IMR-90 (cell line): ENCODE measurements at regions not wholly inside any gene's neighbourhood (a gene's known extent, or its start where the extent isn't known, plus 50 kb on each side); places are given as distances from the start of the nearest gene placed in this dataset.

Experiments used
- ATAC-seq: fragments of 200-7000 bp; cut with Tn5 transposase; 2 replicates; pipeline ENCODE4 v1.9.1; 2020; ENCODE audit warnings: low read depth, mild to moderate bottlenecking, moderate library complexity
- BruUV-seq: library from RNA; stranded (reverse); fragments of 400-500 nt; replicated peaks from 2 replicates; lab custom pipeline; 2021; lab: Mats Ljungman, UMichigan
- CTCF ChIA-PET: fragments of 300-600 bp; formaldehyde crosslinking; extraction: SDS; loops from one replicate; lab custom pipeline; 2021; ENCODE audit warnings: antibody characterized with exemption; lab: Yijun Ruan, JAX
- POLR2A ChIA-PET: fragments of 300-600 bp; sonication (Branson Sonifier 250); formaldehyde crosslinking; loops from one replicate; lab custom pipeline; 2022; ENCODE audit warnings: antibody characterized with exemption; ENCODE audit not compliant: unreplicated experiment; lab: Charles Lee
- DNase-seq: peaks from one replicate; pipeline ENCODE4 v3.0.0; 2013
- H2AFZ ChIP-seq: replicated peaks from 2 replicates; pipeline ENCODE3; 2013; ENCODE audit warnings: low read length, mild to moderate bottlenecking; ENCODE audit not compliant: poor library complexity
- H2AK5ac ChIP-seq: 2 replicates; pipeline ENCODE4 v1.6.1; 2013; ENCODE audit warnings: low read depth, low read length, inconsistent platforms
- H2AK9ac ChIP-seq: replicated peaks from 2 replicates; pipeline ENCODE3; 2013; ENCODE audit warnings: mild to moderate bottlenecking, low read depth, low read length, moderate library complexity; ENCODE audit not compliant: poor library complexity
- H2BK120ac ChIP-seq: 2 replicates; pipeline ENCODE4 v1.6.1; 2013; ENCODE audit warnings: low read depth, low read length, inconsistent platforms
- H2BK15ac ChIP-seq: 3 replicates; pipeline ENCODE4 v1.6.1; 2013; ENCODE audit warnings: low read depth, low read length, inconsistent platforms
- H2BK20ac ChIP-seq: 2 replicates; pipeline ENCODE4 v1.6.1; 2013; ENCODE audit warnings: low read depth, mild to moderate bottlenecking, inconsistent platforms, low read length, moderate library complexity
- H2BK5ac ChIP-seq: 2 replicates; pipeline ENCODE4 v1.6.1; 2013; ENCODE audit warnings: mild to moderate bottlenecking, low read depth, low read length, inconsistent platforms; ENCODE audit not compliant: poor library complexity, severe bottlenecking
- H3K14ac ChIP-seq: replicated peaks from 2 replicates; pipeline ENCODE4 v1.6.1; 2013; ENCODE audit warnings: low read depth, low read length, inconsistent platforms
- H3K18ac ChIP-seq: 2 replicates; pipeline ENCODE4 v1.6.1; 2013; ENCODE audit warnings: low read depth, low read length, control low read depth
- H3K23ac ChIP-seq: 2 replicates; pipeline ENCODE4 v1.6.1; 2013; ENCODE audit warnings: low read depth, low read length, inconsistent platforms
- H3K27ac ChIP-seq: 2 replicates; pipeline ENCODE4 v1.5.1; 2013; ENCODE audit warnings: mild to moderate bottlenecking, control low read depth, low read length; ENCODE audit not compliant: insufficient read depth
- H3K27me3 ChIP-seq: 2 replicates; pipeline ENCODE4 v1.6.1; 2013; ENCODE audit warnings: low read length; ENCODE audit not compliant: control insufficient read depth, insufficient read depth
- H3K36me3 ChIP-seq: 2 replicates; pipeline ENCODE4 v1.6.1; 2013; ENCODE audit warnings: low read length, mixed read lengths; ENCODE audit not compliant: control insufficient read depth, insufficient read depth
- H3K4ac ChIP-seq: 2 replicates; pipeline ENCODE4 v1.6.1; 2013; ENCODE audit warnings: low read depth, low read length, inconsistent platforms
- H3K4me1 ChIP-seq: 2 replicates; pipeline ENCODE4 v1.6.1; 2013; ENCODE audit warnings: low read length, mixed read lengths; ENCODE audit not compliant: control insufficient read depth, insufficient read depth
- H3K4me2 ChIP-seq: 2 replicates; pipeline ENCODE4 v1.6.1; 2013; ENCODE audit warnings: low read depth, mild to moderate bottlenecking, control low read depth, low read length, moderate library complexity
- H3K4me3 ChIP-seq: 2 replicates; pipeline ENCODE4 v1.5.1; 2013; ENCODE audit warnings: low read depth, mild to moderate bottlenecking, control low read depth, low read length, moderate library complexity; ENCODE audit not compliant: insufficient read depth
- H3K56ac ChIP-seq: 2 replicates; pipeline ENCODE4 v1.6.1; 2013; ENCODE audit warnings: low read length, inconsistent platforms; ENCODE audit not compliant: insufficient read depth; ENCODE audit errors: extremely low read depth
- H3K79me1 ChIP-seq, 2 experiments: 2 replicates each; pipeline ENCODE4 v1.6.1; 2013; ENCODE audit warnings: low read length in 2 of 2, inconsistent platforms in 1 of 2, low read depth in 1 of 2
- H3K9ac ChIP-seq: 2 replicates; pipeline ENCODE4 v1.6.1; 2013; ENCODE audit warnings: low read depth, low read length, control low read depth
- H3K9me1 ChIP-seq: 2 replicates; pipeline ENCODE4 v1.6.1; 2013; ENCODE audit warnings: low read length, inconsistent platforms; ENCODE audit not compliant: insufficient read depth
- H3K9me3 ChIP-seq: 2 replicates; pipeline ENCODE4 v1.6.1; 2013; ENCODE audit warnings: low read length; ENCODE audit not compliant: control insufficient read depth, insufficient read depth
- H4K20me1 ChIP-seq: 2 replicates; pipeline ENCODE4 v1.6.1; 2013; ENCODE audit warnings: low read length, inconsistent platforms; ENCODE audit not compliant: insufficient read depth
- H4K5ac ChIP-seq: 2 replicates; pipeline ENCODE4 v1.6.1; 2013; ENCODE audit warnings: mild to moderate bottlenecking, low read depth, low read length, control low read depth
- H4K8ac ChIP-seq, 2 experiments: 2 replicates each; pipeline ENCODE4 v1.6.1; 2013; ENCODE audit warnings: low read depth in 2 of 2, low read length in 2 of 2, control low read depth in 1 of 2, inconsistent platforms in 1 of 2
- H4K91ac ChIP-seq: 2 replicates; pipeline ENCODE4 v1.6.1; 2013; ENCODE audit warnings: low read depth, low read length, inconsistent platforms; ENCODE audit not compliant: insufficient read depth
- BHLHE40 ChIP-seq: fragments of 150-350 bp; IDR thresholded peaks from 2 replicates; pipeline ENCODE4 v1.6.1; 2016; ENCODE audit warnings: mild to moderate bottlenecking, low read depth, low read length
- CEBPB ChIP-seq: IDR thresholded peaks from 2 replicates; pipeline ENCODE4 v1.6.1; 2012; ENCODE audit warnings: low read depth, low read length, improper control_type of control experiment
- CHD1 ChIP-seq: IDR thresholded peaks from 2 replicates; pipeline ENCODE4 v1.6.1; 2012; ENCODE audit warnings: low read depth, low read length, improper control_type of control experiment
- FOS ChIP-seq: fragments of 150-350 bp; IDR thresholded peaks from 2 replicates; pipeline ENCODE4 v1.6.1; 2016; ENCODE audit warnings: low read depth, low read length
- MAFK ChIP-seq: IDR thresholded peaks from 2 replicates; pipeline ENCODE4 v1.6.1; 2012; ENCODE audit warnings: low read depth, low read length, improper control_type of control experiment
- MAZ ChIP-seq: IDR thresholded peaks from 2 replicates; pipeline ENCODE4 v1.6.1; 2012; ENCODE audit warnings: low read depth, mild to moderate bottlenecking, low read length, improper control_type of control experiment, moderate library complexity, borderline replicate concordance
- MXI1 ChIP-seq: IDR thresholded peaks from 2 replicates; pipeline ENCODE4 v1.6.1; 2012; ENCODE audit warnings: low read depth, mild to moderate bottlenecking, low read length, moderate library complexity, borderline replicate concordance
- NFE2L2 ChIP-seq: fragments of 150-350 bp; IDR thresholded peaks from 2 replicates; pipeline ENCODE4 v1.6.1; 2016; ENCODE audit warnings: low read depth, mild to moderate bottlenecking, low read length
- POLR2A ChIP-seq: IDR thresholded peaks from 2 replicates; pipeline ENCODE4 v1.6.1; 2012; ENCODE audit warnings: mild to moderate bottlenecking, low read depth, low read length
- RAD21 ChIP-seq: IDR thresholded peaks from 2 replicates; pipeline ENCODE4 v1.6.1; 2012; ENCODE audit warnings: low read length, improper control_type of control experiment
- RCOR1 ChIP-seq: IDR thresholded peaks from 2 replicates; pipeline ENCODE4 v1.6.1; 2012; ENCODE audit warnings: mild to moderate bottlenecking, low read length, improper control_type of control experiment; ENCODE audit not compliant: insufficient replicate concordance
- RFX5 ChIP-seq: IDR thresholded peaks from 2 replicates; pipeline ENCODE4 v1.8.0; 2012; ENCODE audit warnings: low read depth, mild to moderate bottlenecking, low read length, moderate library complexity
- SMC3 ChIP-seq: fragments of 150-350 bp; IDR thresholded peaks from 2 replicates; pipeline ENCODE4 v1.6.1; 2016; ENCODE audit warnings: low read depth, mild to moderate bottlenecking, antibody characterized with exemption, low read length, moderate library complexity
- WGBS, 2 experiments: methylation state at CpG; one replicate each; pipeline versions ENCODE4 v1.1.5 to v1.1.7; 2013; ENCODE audit warnings: missing lambda C conversion rate in 2 of 2; ENCODE audit not compliant: insufficient read length in 1 of 2; ENCODE audit errors: extremely low coverage in 2 of 2; 5-methylcytosine and 5-hydroxymethylcytosine counted together
- dilution Hi-C: fragments of 300-500 bp; cut with HindIII; formaldehyde crosslinking; loops from one replicate; pipeline ENCODE4 v1.14.3; 2018; ENCODE audit warnings: low sequenced_read_pairs; ENCODE audit not compliant: unreplicated experiment
- in situ Hi-C: fragments of 300-500 bp; cut with MboI; formaldehyde crosslinking; loops from 3 replicates; pipeline ENCODE4 v1.14.3; 2019; ENCODE audit warnings: low sequenced_read_pairs, inconsistent platforms, mixed read lengths
- intact Hi-C: fragments of 100-400 bp; cut with micrococcal nuclease; formaldehyde crosslinking; loops from 2 replicates; pipeline ENCODE4 v1.10.0; 2022
- TF ChIP-seq, protein P1 (sequence below): fragments of 150-350 bp; IDR thresholded peaks from 2 replicates; pipeline ENCODE4 v1.6.1; 2016; ENCODE audit warnings: low read depth, mild to moderate bottlenecking, low read length, moderate library complexity, borderline replicate concordance
- TF ChIP-seq, protein P2 (sequence below): conservative IDR thresholded peaks from 2 replicates; pipeline ENCODE4 v1.5.1; 2012; ENCODE audit warnings: mild to moderate bottlenecking, low read depth, low read length, improper control_type of control experiment
- TF ChIP-seq, protein P3 (sequence below): fragments of 150-350 bp; IDR thresholded peaks from 2 replicates; pipeline ENCODE4 v1.6.1; 2017; ENCODE audit warnings: mild to moderate bottlenecking, antibody characterized with exemption, low read length, low read depth

DNA sequence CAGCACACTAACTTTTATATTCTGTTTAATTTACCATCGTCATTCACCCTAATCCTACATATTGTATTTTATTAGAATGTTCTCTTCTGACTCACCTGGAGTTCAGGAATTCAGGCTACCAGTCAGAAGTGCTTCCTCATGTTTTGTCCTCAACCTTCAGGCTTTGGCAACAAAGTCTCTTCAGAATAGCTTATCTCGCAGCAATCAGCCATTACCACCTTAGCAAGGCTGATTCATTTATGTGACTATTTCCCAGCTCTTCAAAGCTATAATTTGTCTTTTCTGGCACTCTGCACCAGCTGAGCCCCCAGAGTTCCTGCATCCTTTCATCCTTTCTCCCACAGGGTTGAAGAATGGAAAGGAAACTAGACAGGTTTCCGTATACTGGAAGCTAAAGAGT lies 365.5 kb upstream of the CDH18 start:
- dilution Hi-C loops (no loop called here), in situ Hi-C loops (no loop called here), intact Hi-C loops (no loop called here)
- BruUV-seq = no TSS peak
- TF ChIP-seq, protein P1, sequence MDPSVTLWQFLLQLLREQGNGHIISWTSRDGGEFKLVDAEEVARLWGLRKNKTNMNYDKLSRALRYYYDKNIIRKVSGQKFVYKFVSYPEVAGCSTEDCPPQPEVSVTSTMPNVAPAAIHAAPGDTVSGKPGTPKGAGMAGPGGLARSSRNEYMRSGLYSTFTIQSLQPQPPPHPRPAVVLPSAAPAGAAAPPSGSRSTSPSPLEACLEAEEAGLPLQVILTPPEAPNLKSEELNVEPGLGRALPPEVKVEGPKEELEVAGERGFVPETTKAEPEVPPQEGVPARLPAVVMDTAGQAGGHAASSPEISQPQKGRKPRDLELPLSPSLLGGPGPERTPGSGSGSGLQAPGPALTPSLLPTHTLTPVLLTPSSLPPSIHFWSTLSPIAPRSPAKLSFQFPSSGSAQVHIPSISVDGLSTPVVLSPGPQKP = no peak
- TF ChIP-seq MAFK = no peak
- TF ChIP-seq, protein P2, sequence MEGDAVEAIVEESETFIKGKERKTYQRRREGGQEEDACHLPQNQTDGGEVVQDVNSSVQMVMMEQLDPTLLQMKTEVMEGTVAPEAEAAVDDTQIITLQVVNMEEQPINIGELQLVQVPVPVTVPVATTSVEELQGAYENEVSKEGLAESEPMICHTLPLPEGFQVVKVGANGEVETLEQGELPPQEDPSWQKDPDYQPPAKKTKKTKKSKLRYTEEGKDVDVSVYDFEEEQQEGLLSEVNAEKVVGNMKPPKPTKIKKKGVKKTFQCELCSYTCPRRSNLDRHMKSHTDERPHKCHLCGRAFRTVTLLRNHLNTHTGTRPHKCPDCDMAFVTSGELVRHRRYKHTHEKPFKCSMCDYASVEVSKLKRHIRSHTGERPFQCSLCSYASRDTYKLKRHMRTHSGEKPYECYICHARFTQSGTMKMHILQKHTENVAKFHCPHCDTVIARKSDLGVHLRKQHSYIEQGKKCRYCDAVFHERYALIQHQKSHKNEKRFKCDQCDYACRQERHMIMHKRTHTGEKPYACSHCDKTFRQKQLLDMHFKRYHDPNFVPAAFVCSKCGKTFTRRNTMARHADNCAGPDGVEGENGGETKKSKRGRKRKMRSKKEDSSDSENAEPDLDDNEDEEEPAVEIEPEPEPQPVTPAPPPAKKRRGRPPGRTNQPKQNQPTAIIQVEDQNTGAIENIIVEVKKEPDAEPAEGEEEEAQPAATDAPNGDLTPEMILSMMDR = no peak
- TF ChIP-seq POLR2A = no peak
- TF ChIP-seq FOS = no peak
- TF ChIP-seq, protein P3, sequence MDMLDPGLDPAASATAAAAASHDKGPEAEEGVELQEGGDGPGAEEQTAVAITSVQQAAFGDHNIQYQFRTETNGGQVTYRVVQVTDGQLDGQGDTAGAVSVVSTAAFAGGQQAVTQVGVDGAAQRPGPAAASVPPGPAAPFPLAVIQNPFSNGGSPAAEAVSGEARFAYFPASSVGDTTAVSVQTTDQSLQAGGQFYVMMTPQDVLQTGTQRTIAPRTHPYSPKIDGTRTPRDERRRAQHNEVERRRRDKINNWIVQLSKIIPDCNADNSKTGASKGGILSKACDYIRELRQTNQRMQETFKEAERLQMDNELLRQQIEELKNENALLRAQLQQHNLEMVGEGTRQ = no peak
- no peak for TF ChIP-seq CEBPB
- TF ChIP-seq NFE2L2 = no peak
- no peak for TF ChIP-seq BHLHE40
- no peak for TF ChIP-seq MAZ
- no peak for TF ChIP-seq RCOR1
- no peak for TF ChIP-seq CHD1
- no peak for TF ChIP-seq MXI1
- TF ChIP-seq RFX5 = no peak
- TF ChIP-seq SMC3 = no peak
- TF ChIP-seq RAD21 = no peak
- Histone ChIP-seq H3K27ac (no peak overlapping the region), H3K27me3 (no peaks in the 10 kb centered on the region), H3K56ac (no peak overlapping the region), H2BK5ac (no peak overlapping the region), H2BK120ac (no peak overlapping the region), H4K20me1 (no peaks in the 10 kb centered on the region), H3K4me1 (no peaks in the 10 kb centered on the region), H2BK20ac (no peak overlapping the region), H3K9me3 (no peaks in the 10 kb centered on the region), H2BK15ac (no peak overlapping the region), H2AK9ac (no peak overlapping the region), H3K14ac (no peak overlapping the region), H3K4ac (no peak overlapping the region), H3K9ac (no peak overlapping the region), H4K91ac (no peak overlapping the region), H4K8ac (no peak overlapping the region), H3K4me3 (no peak overlapping the region), H2AK5ac (no peak overlapping the region), H3K23ac (no peak overlapping the region), H2AFZ (no peak overlapping the region), H3K18ac (no peak overlapping the region), H4K5ac (no peak overlapping the region), H3K9me1 (no peaks in the 10 kb centered on the region), H3K79me1 (no peaks in the 10 kb centered on the region), H3K4me2 (no peak overlapping the region), H3K36me3 (no peaks in the 10 kb centered on the region)
- ChIA-PET POLR2A (no interaction called here), CTCF (no interaction called here)
- 29% methylated on average over 1 of the region's 3 CpGs; no CpG with 5 or more reads in 1 of the 2 experiments for WGBS, 2 experiments
- DNase-seq = no peak
- no peak for ATAC-seq
